ENCODE measurements at regions not wholly inside any gene's neighbourhood (a gene's known extent, or its start where the extent isn't known, plus 50 kb on each side); places are given as distances from the start of the nearest gene placed in this dataset.

GRCh38 chr5:67805666-67806348 lies 409.7 kb upstream of the PIK3R1 start:
- intact Hi-C loops (cut with micrococcal nuclease; ENCODE audit: unreplicated experiment) (loop anchor here (5.0 kb wide), 2 partner anchors 341 to 446 kb away; no protein-coding TSS in a partner anchor), in situ Hi-C loops (cut with MboI) (no loop called here)
- Histone ChIP-seq H3K4me1 (ENCODE audit: control insufficient read depth, insufficient read depth, low read length) (peaks cover 17% of the 10 kb centered on the region), H3K9ac (ENCODE audit: control insufficient read depth, insufficient read depth, low read length) (no peak overlapping the region), H3K9me3 (replicated peaks; ENCODE audit: control insufficient read depth, insufficient read depth, low read length) (peaks cover 4% of the 10 kb centered on the region), H3K36me3 (ENCODE audit: control insufficient read depth in 2 of 2, insufficient read depth in 2 of 2, low read length in 1 of 2) (no peaks in the 10 kb centered on the region), H3K4me3 (no peak overlapping the region), H3K4me2 (ENCODE audit: control insufficient read depth, insufficient read depth) (no peak overlapping the region), H3K27me3 (replicated peaks in 1 of 2; ENCODE audit: control insufficient read depth in 2 of 2, insufficient read depth in 2 of 2, low read length in 1 of 2) (no peaks in the 10 kb centered on the region), H3K27ac (ENCODE audit: control insufficient read depth, insufficient read depth) (no peak overlapping the region), H2AFZ (ENCODE audit: control insufficient read depth, low read depth, low read length) (no peak overlapping the region), H3K79me2 (ENCODE audit: control insufficient read depth, insufficient read depth, low read length) (no peaks in the 10 kb centered on the region), H4K20me1 (ENCODE audit: control insufficient read depth, insufficient read depth) (no peaks in the 10 kb centered on the region)
- SMC1A ChIA-PET (ENCODE audit: uncharacterized antibody, unreplicated experiment), result interaction anchor here (1.1 kb wide), 1 partner anchor 20 kb away, joined by 4 read pairs; no protein-coding TSS in a partner anchor
- WGBS (ENCODE audit: insufficient coverage, insufficient replicate concordance, low lambda C conversion rate, missing lambda C conversion rate), result 62% methylated on average over 4 of the region's 4 CpGs
- CTCF ChIA-PET, result no interaction called here
- no peak for TF ChIP-seq SPI1 (IDR thresholded peaks at IDR 0.05; ENCODE audit: borderline replicate concordance, insufficient read depth, low read depth, low read length)
- TF ChIP-seq SMAD5 (IDR thresholded peaks at IDR 0.05; ENCODE audit: low read depth), result no peak
- no peak for TF ChIP-seq RBBP5 (conservative IDR thresholded peaks at IDR 0.05)
- no peak for TF ChIP-seq HDAC2 (IDR thresholded peaks at IDR 0.05)
- TF ChIP-seq ZNF592 (IDR thresholded peaks at IDR 0.05), result no peak
- no peak for TF ChIP-seq PRDM15 (CRISPR knock-in tag; IDR thresholded peaks at IDR 0.05)
- FAIRE-seq (no peak), DNase-seq (ENCODE audit: low read depth, low spot score) (no peak), ATAC-seq (no peak)
- RAD21 ChIA-PET (ENCODE audit: unreplicated experiment), result interaction anchor here (1.5 kb wide), 1 partner anchor 411 kb away, joined by 3 read pairs; no protein-coding TSS in a partner anchor
- BruUV-seq (replicated peaks), result no TSS peak
- POLR2A ChIA-PET, result no interaction called here
